Activated CD8-positive, alpha-beta memory T cell treated with anti-CD3 and anti-CD28 coated beads for 36 hours (primary cell): ENCODE measurements at regions not wholly inside any gene's neighbourhood (a gene's known extent, or its start where the extent isn't known, plus 50 kb on each side); places are given as distances from the start of the nearest gene placed in this dataset.
"Not testable (repeated sequence)": the region's sequence is repeated elsewhere in the genome, so short reads cannot be mapped to it uniquely, and the experiment has no call there.

ENCODE experiments used
- CTCF ChIA-PET: fragments of 350-600 bp; sonication (Branson Sonifier 250); formaldehyde crosslinking; loops from one replicate; lab custom pipeline; 2021; ENCODE audit warnings: antibody characterized with exemption; lab: Charles Lee
- POLR2A ChIA-PET: fragments of 350-600 bp; sonication (Branson Sonifier 250); formaldehyde crosslinking; loops from one replicate; lab custom pipeline; 2021; ENCODE audit warnings: antibody characterized with exemption; lab: Charles Lee

DNA sequence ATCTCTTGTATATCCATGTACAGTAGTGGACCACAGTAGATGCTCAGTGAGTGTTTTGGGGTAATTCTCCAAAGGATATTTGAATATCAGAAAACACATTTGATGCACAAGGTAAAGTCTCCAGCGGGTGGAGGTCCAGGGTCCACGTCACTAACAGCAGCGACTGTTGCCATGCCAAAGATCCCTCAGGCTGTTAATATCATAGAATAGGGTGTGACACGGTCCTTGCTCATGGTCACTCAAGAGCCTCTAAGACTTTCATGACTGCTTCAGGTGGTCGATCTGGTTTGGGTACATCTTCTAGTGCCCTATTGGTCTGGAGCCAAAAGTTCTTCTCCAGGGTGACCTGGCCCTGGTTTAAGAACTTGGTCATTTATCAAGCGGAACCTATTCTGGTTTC lies 90.8 kb downstream of the OLIG3 start:
- POLR2A ChIA-PET = no interaction called here
- CTCF ChIA-PET = no interaction called here

DNA sequence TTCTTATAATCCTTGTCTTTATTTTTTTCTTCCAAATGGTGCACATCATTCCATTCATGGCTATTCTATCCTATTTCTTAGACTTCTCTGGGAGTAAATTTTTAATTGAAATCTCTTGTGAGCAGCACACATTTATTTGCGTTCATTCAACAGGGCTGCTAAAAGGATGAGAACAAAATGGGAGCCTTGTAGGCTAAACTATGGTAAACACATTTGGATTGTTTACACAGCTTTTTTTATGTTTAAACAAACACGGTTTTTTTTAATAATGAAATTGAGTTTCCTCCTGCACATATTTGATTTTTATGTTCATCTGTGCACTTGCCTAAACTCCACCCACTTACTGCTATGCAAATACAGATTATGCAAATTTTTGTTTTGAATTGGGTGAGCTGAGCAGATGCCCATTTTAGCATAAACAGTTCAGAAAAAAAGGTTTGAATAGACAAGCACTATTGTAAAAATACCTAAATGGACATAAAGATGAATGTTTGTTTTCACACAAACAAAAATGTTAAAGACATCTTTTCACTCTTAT lies 92.0 kb downstream of the OLIG3 start:
- POLR2A ChIA-PET = no interaction called here
- CTCF ChIA-PET = no interaction called here

- POLR2A ChIA-PET = no interaction called here
These were observed 93.1 kb downstream of the OLIG3 start for GRCh38 chr6:137401088-137401487.

GRCh38 chr6:137399881-137400443 lies 94.2 kb downstream of the OLIG3 start:
- CTCF ChIA-PET = interaction anchor here (0.7 to 1.6 kb wide), 4 partner anchors 10 to 15 kb away, joined by 3 to 4 read pairs (median 3); no protein-coding TSS in a partner anchor
- POLR2A ChIA-PET = no interaction called here

More at GRCh38 chr6:137401088-137401487, 93.1 kb downstream of the OLIG3 start:
- CTCF ChIA-PET = interaction anchor here (1.6 kb wide), 1 partner anchor 12 kb away, joined by 3 read pairs; no protein-coding TSS in a partner anchor

DNA sequence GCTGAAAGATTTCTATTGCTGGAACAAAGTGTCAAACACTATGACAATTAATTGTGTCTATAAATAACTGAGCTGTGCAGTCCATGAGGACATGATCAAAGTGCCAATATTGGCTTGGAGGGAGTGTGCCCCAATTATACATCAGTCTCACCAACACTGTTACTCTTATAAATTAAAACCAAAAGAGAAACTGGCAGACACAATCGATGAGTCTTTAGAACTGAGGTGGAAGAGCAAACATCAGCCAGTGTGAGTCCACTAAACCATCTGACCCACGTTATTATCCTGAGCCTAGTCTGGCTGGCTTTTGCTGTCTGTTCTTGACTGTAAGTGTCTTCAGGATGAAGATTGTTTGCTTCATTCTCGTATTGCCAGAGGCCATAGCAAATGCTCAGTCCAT lies 98.9 kb downstream of the OLIG3 start:
- POLR2A ChIA-PET = no interaction called here
- CTCF ChIA-PET = interaction anchor here (1.1 kb wide), 1 partner anchor 32 kb away, joined by 3 read pairs; no protein-coding TSS in a partner anchor

DNA sequence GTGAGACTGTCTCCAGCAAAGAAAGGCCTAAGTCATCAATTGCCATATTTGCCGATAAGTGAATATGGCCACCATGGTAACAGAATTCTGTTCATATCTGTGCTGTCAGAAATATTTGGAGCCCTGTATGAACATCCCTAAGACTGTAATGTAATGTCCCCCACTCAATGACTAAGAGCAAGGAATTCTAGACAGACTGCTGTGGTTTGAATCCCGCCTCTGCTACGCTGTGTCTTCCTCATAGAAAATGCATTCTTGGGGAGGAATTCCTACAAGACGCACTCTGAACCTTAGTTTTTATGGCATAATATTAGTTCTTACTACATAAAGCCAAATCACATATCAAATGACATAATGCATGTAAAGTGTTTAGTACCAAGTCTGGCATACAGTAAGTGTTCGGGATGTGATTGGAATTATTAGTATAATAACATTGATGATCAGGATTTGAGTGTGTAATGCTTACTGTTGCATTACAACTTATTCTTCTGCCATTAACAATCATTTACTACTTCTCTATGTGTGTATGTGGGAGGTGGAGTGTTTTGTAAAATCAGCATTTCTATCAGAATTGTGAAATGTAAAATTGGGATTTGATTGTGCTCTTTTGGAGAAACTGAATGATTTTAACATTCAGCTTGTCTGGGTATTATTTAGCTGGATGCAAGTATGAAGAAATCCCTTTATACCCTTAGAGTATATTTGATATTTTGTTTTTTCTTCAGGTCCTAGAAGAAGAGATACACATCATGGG lies 103.0 kb downstream of the OLIG3 start:
- POLR2A ChIA-PET = no interaction called here
- CTCF ChIA-PET = interaction anchor here (1.0 to 1.7 kb wide), 2 partner anchors 9 to 25 kb away, joined by 4 read pairs; no protein-coding TSS in a partner anchor

- POLR2A ChIA-PET = no interaction called here
These were observed 103.9 kb downstream of the OLIG3 start for GRCh38 chr6:137390334-137390733.

DNA sequence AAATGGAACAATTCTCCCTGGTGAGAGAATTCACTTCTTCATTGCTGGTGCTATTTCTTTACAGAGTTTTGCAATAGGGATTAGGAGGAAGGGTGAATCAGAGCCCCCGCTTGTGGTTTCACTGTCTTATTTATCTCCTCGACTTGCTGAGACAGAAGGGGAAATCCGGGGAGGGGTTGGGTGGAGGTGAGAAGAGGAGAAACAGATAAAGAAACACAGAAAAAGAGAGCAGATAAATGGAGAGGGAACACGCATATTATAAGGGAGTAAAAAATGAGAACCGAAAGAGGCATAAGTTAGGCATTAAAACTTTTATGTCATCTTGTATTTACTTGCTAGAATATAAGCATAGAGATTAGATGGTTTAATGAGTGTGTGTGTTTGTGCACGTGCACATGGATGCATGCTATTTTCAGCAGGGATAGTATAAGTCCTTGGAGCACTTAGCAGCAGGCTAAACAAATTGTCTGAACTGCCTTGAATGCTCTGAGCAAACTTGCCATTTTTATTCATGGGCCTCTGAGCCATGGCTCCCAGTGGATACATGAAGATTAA lies 105.0 kb downstream of the OLIG3 start:
- CTCF ChIA-PET = interaction anchor here (0.9 to 1.7 kb wide), 3 partner anchors 11 to 18 kb away, joined by 3 to 6 read pairs (median 4); no protein-coding TSS in a partner anchor
- POLR2A ChIA-PET = no interaction called here

More at GRCh38 chr6:137390334-137390733, 103.9 kb downstream of the OLIG3 start:
- CTCF ChIA-PET = interaction anchor here (1.7 kb wide), 1 partner anchor 10 kb away, joined by 4 read pairs; no protein-coding TSS in a partner anchor

GRCh38 chr6:137387096-137387764 lies 107.0 kb downstream of the OLIG3 start:
- ChIA-PET CTCF (no interaction called here), POLR2A (no interaction called here)

DNA sequence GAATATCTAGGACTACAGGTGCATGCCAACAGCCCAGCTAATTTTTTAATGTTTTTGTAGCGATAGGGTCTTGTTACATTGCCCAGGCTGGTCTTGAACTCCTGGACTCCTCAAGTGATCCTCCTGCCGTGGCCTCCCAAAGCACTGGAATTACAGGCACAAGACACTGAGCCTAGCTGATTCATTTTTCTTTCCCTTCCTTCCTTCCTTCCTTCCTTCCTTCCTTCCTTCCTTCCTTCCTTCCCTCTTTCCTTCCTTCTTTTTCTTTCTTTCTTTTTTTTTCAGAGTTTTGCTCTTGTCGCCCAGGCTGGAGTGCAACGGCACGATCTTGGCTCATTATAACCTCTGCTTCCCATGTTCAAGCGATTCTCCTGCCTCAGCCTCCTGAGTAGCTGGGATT lies 110.9 kb downstream of the OLIG3 start:
- CTCF ChIA-PET = interaction anchor here (0.7 kb wide), 1 partner anchor 24 kb away, joined by 3 read pairs; no protein-coding TSS in a partner anchor

GRCh38 chr6:137378090-137378369 lies 116.2 kb downstream of the OLIG3 start:
- CTCF ChIA-PET = no interaction called here

More for the DNA sequence above, 110.9 kb downstream of the OLIG3 start:
- POLR2A ChIA-PET = not testable (repeated sequence)

GRCh38 chr6:137373296-137373695 lies 120.9 kb downstream of the OLIG3 start:
- ChIA-PET POLR2A (no interaction called here), CTCF (interaction anchor here (1.3 kb wide), 1 partner anchor 32 kb away, joined by 4 read pairs; no protein-coding TSS in a partner anchor)

More at GRCh38 chr6:137378090-137378369, 116.2 kb downstream of the OLIG3 start:
- POLR2A ChIA-PET = interaction anchor here (0.6 kb wide), 1 partner anchor 151 kb away, joined by 3 read pairs; no protein-coding TSS in a partner anchor

DNA sequence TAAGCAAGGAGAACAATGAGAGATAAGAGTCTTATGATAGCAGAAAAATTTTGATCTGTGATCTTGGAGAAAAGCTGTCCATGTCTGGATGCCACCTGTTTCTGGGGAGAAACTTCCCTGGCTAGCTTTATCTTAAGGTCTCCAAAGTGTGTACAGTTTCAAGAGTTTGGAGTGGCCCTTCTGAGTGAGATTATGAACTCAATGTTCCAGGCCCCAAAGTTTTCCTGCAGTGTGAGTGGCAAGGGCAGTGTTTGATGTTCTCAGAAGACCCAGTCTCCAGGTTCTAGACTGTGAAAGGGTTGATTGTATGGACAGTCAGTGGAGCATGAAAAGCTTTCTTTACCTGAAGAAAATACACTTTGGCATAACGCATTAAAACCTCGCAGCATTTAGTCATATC lies 121.7 kb downstream of the OLIG3 start:
- ChIA-PET CTCF (interaction anchor here (1.3 kb wide), 1 partner anchor 31 kb away, joined by 4 read pairs; no protein-coding TSS in a partner anchor), POLR2A (no interaction called here)

DNA sequence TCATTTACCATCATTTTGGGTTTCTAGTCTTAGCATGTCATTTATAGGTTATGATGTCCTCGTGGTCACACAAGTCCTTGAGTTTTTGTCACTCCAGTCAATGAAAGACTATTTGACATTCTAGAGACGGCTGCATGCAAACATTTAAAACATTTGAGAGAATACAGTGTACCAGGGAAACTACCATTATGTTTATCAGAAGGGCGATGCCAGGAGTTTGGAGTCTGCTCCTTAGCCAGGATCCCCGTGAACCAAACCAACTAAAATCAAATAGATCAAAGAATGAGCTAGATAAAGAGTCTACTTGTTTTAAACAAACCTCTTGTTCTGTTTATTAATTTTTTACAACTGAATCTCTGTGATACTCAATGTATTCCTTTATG lies 122.6 kb downstream of the OLIG3 start:
- ChIA-PET CTCF (no interaction called here), POLR2A (no interaction called here)

- POLR2A ChIA-PET = no interaction called here
- CTCF ChIA-PET = no interaction called here
These were observed 123.1 kb downstream of the OLIG3 start for GRCh38 chr6:137370871-137371633.

GRCh38 chr6:137369136-137369535 lies 125.1 kb downstream of the OLIG3 start:
- POLR2A ChIA-PET = no interaction called here
- CTCF ChIA-PET = interaction anchor here (0.9 to 1.2 kb wide), 2 partner anchors 9 to 46 kb away, joined by 3 to 4 read pairs; no protein-coding TSS in a partner anchor

DNA sequence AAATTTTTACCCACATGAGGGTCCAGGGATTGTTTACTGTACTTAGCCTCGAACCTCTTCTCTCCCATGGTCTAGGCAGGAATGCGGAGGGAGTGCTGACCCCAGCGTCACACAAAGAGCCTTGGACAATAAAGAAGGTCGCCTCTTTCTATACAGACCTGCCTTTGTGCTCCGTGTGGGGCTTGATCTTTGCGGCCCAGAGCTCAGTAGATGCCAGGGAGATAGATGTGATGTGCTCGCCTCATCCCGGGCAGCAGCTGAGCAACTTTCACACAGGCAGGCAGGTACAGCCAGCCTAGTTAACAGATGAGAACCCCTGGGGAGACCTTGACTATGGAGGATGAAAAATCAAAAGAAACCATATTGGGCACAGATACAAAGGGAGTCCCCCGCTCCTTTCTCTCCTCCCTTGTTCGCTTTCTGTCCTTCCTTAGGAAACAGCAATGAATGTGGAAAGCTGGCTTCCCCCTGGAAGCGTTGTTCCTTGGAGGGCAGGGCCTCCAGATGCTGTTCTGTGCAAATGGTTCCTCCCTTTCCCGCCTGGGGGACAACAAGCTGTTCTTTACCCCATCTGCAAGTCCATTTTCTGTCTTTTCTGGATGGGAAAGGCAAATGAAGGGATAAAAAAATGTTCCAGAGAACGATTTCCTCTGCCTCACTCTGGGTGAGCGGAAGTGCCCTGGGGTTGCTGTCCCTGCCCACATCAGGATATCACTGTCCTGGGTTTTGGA lies 128.3 kb downstream of the OLIG3 start:
- ChIA-PET POLR2A (no interaction called here), CTCF (no interaction called here)

DNA sequence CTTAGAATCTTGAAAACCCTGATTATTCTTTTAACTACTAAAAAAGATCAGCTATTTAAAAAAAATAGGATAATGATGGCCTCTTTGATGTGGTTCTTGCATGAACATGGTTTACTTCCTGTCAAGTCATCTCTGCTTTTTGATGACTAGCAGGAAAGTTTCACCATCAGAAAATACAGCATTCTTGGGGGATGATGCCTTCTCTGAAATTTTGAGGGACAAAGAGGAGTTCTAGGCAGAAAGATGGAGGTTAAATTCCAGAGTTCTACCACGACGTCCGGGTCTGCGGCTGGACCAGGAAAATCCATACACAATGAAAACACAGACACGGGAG lies 130.4 kb downstream of the OLIG3 start:
- POLR2A ChIA-PET = no interaction called here
- CTCF ChIA-PET = interaction anchor here (0.7 kb wide), 1 partner anchor 32 kb away, joined by 3 read pairs; no protein-coding TSS in a partner anchor
